GM21423 (cell line): ENCODE measurements at regions not wholly inside any gene's neighbourhood (a gene's known extent, or its start where the extent isn't known, plus 50 kb on each side); places are given as distances from the start of the nearest gene placed in this dataset.

Experiments
- ATAC-seq: cut with Tn5 transposase; IDR thresholded peaks from one replicate; pipeline ENCODE4 v1.9.1; 2021; ENCODE audit warnings: mild to moderate bottlenecking, moderate library complexity; ENCODE audit not compliant: unreplicated experiment

DNA sequence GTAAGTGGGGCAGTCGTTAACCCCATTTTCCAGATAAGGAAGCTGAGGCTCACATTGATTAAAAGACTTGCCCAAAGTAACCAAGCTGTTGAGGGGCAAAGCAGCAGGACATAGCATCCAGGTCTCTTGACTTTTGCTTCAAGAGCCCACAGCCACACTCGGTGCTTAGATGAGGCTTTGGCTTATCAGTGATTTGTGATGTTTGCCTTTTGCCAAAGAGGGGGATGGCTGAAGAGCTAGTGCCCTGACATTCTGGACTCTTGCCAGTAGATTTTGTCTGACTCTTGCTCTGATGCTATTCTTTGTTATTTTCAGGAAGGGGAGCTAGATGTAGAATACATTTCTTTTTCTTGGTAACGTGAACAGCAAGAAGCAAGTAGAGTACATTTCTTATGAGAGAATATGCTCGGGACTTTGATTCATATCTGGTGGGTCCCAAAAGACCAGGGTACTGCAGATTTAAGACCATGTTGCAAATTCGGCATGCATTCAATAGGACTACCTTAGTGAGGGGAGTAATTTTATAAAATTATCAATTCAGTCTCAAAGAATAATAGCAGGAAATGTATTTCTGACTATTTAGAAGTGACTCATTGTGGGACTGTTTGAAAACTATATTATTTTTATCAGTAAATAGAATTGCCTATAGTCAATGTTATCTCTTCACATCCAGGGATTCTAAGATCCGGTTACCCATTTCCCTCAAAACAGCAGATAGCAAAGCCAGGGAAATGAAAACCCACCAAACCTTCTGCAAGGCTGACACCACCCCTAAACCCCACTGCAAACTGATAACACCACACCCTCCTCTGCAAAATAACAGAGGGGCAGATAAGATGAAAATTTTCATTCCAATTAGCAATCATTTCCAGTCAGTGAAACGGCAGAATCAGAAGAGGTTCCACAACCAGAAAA lies 180.0 kb upstream of the BMPER start:
- ATAC-seq, result no peak

- ATAC-seq, result no peak
Measured at GRCh38 chr7:33726582-33726981, 178.8 kb upstream of the BMPER start.

- no peak for ATAC-seq
Measured at GRCh38 chr7:33727315-33727714, 178.0 kb upstream of the BMPER start.

DNA sequence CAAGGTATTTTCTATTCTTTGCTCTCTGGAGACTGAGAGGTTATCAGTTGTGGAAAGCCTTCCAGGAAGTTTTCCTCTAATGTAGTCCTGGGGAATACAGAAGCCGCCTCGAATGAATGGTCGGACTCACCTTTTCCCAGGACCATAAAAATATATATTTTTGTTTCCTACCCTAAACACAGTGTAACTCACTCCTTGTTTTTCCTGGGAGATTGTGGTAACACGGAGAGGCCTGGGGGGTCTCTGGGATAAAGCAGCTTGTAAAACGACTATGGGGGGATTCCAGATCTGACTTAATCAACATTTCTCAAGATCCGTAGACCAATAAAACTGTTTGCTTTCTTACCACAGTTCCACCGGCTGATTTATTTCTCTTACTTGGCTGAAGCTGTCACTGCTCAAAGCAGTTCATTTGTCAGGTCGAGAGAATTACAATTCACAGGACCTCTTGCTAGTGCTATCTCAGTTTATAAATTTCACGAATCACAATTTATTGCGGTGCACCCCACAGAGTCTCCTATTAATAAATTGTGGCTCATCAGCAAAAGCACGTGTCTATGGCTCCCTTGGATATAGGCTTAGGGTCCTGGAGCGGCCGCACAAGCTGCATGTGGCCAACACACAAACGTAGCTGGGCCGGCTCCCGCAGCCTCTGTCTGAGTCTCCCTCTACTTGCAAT lies 176.3 kb upstream of the BMPER start:
- no peak for ATAC-seq

- ATAC-seq, result no peak
Measured at GRCh38 chr7:33729726-33730125, 175.6 kb upstream of the BMPER start.

GRCh38 chr7:33730958-33731357 lies 174.4 kb upstream of the BMPER start:
- no peak for ATAC-seq

- no peak for ATAC-seq
Measured at GRCh38 chr7:33731912-33732311, 173.4 kb upstream of the BMPER start.

DNA sequence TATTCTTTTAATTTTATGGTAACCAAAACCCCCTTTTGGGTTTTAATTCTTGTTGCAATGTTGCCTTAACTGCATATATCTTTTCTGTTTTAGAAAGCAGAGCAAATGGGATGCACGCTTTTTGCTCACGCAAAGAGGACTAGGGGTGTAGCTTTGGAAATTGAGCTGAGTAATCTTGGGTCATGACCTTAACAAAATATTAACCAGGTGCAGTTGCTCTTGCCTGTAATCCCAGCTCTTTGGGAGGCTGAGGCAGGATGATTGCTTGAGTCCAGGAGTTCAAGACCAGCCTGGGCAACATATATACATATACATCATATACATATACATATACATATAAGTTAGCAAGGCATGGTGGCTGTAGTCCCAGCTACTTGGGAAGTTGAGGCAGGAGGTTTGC lies 172.9 kb upstream of the BMPER start:
- no peak for ATAC-seq

DNA sequence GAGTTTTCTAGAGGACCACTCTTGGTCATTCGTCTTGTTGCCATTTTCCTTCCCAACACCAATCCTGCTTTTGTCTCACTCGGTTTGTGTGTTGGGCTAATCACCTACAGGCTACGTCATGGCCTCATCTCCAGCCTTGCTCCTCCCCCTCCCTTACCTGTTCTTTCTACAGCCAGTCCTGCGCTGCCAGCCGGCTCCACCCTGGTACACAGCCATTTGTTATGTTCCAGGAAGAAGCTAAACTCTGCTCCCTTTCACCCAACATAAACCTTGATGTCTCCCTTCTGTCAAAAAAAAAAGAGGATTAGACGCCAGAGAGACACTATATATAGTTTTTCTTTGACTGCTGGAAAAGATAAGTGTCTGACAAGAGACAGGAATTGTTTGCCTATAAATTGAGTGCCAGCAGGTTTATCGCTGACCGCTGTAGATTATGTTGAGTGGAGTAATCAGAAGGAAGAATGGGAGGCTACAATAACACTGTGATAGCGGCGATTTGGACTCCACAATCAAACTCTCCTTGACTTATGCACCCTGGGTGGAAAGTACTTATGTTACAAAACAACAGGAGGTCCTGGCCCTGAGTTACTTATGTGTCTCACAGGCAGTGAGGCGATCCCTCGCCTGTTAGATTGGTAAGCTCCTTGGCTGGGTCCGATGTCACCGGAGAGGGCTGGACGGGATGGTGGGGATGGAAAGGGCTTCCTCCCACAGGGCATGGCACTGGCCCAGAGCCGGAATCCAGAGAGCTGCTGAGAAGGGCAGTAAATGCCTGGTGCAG lies 171.3 kb upstream of the BMPER start:
- no peak for ATAC-seq

DNA sequence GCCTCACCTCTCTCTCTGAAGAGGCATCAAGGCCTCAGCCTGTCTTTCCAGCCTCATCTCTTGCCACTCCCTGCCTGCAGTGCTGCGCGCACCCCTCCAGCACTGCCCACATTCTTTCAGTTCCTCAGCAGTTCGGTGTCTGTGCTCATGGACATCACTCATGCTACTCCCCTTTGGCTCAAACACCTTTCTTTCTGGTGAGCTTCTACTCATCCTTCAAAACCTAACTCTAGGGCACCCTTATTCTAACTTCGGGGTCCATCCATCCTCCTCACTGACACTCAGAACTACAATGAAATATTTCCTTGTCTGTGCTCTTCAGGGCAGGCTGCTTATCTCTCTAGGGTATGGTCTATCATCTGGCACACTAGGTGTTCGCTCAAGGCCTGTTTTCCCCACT lies 169.9 kb upstream of the BMPER start:
- no peak for ATAC-seq

DNA sequence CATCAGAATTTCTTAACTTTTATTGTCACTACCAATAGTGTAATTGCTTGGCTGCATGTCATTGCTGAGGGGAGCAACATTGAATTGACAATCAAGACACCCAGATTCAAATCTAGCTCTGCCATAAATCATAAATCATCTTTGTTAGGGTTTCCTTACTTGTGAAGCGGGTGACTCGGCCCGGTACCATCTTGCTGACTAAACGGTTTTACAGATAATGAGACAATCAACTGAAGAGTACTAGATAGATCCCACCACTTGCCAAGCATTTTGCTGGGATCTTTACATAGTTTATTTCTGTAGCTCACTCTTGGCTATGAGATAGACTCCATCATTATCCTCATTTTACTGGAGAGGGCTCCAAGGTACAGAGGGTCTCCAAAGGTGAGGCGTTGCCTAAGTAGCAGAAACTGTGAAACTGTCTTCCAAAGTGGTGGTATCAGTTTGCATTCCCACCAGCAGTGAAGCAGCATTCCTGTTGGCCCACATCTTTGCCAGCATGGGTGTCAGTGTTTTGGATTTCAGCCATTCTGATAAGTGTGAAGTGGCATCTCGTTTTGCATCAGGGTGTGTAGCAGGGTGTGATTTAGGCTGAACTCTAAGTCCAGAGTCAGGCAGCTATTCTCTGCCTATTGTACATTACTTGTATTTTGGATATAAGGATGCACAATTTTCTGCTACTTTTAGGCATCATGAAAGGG lies 168.7 kb upstream of the BMPER start:
- no peak for ATAC-seq

DNA sequence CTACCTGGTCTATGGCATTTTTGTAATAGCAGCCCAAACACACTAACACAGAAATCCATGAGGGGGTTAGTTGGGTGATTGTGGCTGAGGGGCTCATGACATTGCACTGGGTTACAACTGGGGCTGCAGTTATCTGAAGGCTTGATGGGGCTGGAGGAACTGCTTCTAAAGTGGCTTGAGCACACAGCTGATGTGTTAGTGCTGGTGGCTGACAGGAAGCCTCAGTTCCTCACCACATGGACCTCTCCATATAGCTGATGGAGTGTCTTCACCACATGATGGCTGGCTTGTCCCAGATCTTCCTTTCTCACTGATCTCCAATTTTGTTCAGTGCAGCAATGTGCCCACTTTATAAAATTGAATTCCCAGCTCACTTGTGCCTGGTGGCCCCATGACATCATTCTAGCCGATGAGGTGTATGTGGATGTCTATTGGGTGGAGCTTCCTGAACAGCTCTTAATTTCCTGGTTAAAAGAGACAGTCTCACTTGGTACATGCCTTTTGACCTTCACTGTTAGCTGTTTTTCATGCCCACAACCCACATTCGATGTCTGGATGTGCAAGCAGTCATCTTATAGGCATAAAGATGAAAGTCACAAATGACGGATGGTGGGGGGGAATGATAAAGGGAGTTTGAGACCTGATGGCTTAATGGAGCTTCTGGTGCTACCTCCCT lies 166.9 kb upstream of the BMPER start:
- no peak for ATAC-seq

DNA sequence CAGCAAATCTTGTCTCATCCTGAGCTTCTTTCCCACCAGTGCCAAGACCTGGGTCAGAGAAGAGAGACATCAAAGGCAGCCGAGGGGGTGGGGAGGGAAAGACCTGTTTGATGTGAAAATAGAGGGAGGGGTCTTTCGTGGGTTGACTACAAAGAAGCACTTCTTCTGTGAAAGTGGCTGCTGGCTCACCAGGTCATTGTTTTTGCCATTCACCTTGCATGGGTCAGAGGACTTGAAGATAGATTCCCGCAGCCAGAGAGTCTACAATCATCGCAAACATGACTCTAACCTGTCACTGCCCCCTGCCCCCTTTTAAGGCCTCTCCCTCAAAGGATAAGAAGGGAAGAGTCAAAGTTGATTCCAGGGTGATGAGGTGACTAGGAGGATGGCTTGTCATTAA lies 166.1 kb upstream of the BMPER start:
- ATAC-seq, result no peak

GRCh38 chr7:33742521-33742920 lies 162.8 kb upstream of the BMPER start:
- ATAC-seq, result no peak

GRCh38 chr7:33742999-33743587 lies 162.2 kb upstream of the BMPER start:
- ATAC-seq, result no peak

- no peak for ATAC-seq
Measured at GRCh38 chr7:33743594-33743993, 161.7 kb upstream of the BMPER start.

DNA sequence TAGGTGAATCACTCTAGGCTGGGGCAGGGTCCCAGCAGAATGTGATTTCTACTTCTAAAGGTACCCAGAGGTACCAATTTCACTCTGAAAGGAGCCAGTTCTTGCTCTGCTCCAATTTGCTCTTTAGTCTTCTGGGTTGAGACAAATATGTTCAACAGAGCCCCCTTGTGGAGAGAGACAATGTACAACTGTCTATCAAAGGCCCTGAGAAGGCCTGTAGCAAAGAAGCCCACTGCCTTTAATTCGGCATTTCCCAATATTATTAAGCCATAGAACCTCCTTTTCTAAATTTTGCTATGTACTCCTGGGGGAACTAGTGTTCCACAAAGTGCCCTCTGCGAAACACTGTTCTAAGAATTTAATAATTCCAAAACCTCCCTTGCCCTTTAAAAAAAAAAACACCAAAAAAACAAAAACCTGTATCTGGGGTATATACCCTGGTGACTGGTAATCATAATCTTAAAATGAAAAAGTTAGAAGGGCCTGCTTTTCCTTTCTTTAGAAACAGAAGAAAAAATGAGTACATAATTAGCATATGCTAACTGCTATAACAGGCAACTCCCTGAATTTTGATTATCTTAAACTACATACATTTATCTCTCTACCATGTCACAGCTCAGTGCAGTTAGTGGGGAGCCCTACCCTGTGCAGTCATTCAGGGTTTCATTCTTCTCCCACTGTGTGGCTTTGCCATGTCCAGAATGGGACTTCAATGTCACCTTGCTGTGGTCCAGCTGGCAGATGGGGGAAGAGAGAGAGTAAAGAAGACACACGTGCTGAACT lies 160.9 kb upstream of the BMPER start:
- no peak for ATAC-seq

- ATAC-seq, result no peak
Measured at GRCh38 chr7:33745934-33746333, 159.4 kb upstream of the BMPER start.

- no peak for ATAC-seq
Measured at GRCh38 chr7:33748793-33749192, 156.5 kb upstream of the BMPER start.
